Inflammatory macrophage (primary cell): ENCODE measurements at regions not wholly inside any gene's neighbourhood (a gene's known extent, or its start where the extent isn't known, plus 50 kb on each side); places are given as distances from the start of the nearest gene placed in this dataset.

Experiments used
- DNase-seq, 2 donors: peaks; one replicate each; pipeline ENCODE4 v3.0.0-alpha.2; 2020 to 2022

DNA sequence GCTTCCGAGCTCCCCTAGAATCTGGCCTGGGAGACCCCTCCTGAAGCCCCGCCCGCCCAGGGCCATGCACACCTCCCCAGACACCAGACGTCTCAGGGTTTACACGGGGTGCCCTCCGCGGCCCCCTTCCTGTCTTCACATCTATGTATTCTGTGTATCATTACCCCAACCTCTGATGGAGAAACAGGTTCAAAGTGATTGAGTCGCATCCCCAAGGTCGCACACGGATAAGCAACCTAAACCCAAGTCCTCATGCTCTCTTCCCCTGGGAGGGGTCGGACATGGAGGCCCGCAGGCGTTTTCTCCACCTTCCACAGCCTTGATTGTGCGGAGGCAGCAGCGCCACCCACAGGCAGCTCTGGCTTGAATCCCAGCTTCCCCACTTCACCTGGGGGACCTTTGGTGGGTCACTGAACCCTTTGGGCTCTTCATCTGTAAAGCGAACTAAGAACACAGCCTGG lies 237.3 kb downstream of the BCL11B start:
- DNase-seq: no peak

DNA sequence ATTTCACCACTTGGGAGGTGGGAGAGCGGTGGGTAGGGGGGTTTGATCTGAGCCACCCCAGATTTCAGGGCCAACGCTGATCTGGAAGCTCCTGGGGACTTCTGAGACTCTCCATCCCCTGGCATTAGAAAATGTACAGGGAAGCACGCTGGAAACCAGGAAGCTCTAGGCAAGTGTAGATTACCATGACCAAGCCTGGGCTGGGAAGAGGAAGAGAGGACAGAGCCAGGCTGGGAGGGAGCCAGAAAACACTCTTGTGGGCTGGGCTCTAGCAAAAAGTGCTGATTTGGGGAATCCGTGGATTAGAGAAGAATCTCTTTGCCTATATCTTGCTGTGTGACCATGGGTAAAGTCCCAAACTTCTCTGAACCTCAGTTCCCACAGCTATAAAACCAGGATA lies 236.7 kb downstream of the BCL11B start:
- peak; percentile 78 to 88 for DNase-seq

DNA sequence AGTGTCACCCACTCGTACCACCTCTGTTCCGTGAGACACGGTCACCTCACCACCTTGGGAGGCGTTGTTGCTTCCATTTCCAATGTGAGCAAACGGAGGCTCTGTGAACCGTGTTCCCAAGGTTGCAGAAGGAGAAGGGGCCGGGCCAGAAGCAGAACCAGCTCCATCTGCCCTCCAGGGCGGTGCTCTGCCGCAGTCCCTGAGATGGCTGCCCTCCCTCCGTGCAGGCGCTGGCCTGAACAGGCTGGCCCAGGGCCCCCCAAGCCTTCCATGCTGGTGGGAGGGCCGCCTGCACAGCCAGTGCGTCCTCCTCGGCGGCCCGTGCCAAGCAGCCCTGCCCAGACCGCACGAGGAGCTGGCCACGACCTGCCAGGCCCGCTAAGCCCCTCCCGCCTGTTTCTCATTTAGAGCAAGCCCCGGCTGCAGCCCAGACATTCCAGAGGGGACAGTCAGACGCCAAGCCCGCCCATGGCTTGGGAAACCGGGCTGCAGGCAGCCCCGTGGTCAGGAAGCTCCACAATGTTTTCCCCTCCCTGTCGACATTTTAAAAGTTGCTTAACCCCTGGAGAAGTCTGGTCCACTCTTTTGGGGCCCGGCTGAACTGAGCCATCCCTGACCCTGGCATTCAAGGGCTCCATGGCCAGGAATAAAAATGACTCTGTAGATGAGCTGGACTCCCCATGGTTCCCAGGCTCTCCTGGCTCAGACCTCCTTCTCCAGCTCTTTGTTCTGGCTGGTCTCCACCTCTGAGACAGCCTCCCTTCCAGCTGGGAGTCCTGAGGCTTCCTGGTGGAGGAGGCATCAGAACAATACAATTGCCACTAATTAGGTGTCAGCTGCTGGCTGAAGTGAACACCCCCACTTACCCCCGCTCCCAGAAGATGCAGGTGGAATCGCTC lies 236.0 kb downstream of the BCL11B start:
- DNase-seq: peak; percentile 8 to 26

DNA sequence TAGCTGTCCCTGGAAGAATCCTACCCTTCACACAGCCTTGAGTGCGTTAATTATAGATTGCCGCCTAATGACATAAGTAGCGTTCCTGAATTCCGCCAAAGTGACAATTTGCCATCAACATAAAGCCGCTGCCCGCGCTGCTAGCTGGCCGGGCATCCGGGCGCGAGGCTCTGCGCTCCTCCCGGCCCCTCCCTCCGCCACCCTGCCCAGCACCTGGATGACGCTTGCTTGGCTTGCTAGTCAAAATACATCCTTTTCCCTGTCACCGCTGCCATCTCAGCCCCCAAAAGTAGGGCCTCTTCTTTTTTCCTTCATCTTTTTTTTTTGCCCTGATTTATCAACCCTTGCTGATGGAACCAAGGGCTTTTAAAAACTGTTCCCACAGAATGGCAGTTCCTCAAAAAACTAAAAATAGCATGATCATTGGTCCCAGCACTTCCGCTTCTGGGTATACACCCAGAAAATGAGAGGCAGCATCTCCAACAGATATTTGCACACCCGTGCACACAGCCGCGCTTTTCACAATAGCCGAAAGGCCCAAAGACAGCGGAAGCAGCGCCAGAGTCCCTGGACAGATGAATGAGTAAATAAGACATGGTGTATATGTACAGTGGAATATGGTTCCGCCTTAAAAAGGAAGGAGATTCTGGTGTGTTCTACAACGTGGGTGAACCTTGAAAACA lies 235.2 kb downstream of the BCL11B start:
- peak; percentile 91 to 94 for DNase-seq

DNA sequence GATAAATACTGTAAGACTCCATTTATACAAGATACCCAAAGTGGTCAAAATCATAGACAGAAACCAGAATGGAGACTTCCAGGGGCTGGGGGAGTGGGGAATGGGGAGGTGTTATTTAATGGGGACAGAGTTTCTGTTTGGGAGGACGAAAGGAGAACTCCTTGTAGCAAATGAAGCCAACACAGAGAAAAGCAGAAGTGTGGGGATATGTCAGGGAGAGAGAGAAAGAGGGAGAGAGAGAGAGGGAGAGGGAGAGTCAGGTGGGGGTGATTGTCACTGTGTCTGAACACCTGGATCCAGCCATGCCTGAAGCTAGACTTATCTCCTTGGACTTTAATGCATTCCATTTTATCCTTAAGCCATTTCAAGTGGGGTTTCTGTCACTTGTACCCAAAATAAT lies 234.7 kb downstream of the BCL11B start:
- DNase-seq: peak in 1 of 2 donors; percentile 18

GRCh38 chr14:99037777-99038430 lies 234.1 kb downstream of the BCL11B start:
- DNase-seq: peak in 1 of 2 donors; percentile 35

DNA sequence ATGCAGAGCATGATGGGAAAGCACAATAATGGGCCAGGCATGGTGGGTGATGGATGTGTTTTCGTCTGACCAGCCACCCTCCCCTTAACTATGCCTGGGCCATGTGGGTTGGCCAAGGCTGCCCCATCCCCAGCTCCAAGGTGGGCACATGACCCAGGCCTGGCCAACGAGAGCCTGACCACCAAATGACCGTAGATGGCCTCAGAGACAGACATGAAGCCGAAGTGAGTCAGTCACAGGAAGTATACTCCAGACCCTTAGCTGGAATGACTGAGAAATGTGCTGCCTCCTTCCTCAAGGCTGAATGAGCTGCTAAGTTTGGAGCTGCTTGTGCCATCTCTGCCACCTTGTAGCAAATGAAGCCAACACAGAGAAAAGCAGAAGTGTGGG lies 233.6 kb downstream of the BCL11B start:
- DNase-seq: peak; percentile 13 to 59

DNA sequence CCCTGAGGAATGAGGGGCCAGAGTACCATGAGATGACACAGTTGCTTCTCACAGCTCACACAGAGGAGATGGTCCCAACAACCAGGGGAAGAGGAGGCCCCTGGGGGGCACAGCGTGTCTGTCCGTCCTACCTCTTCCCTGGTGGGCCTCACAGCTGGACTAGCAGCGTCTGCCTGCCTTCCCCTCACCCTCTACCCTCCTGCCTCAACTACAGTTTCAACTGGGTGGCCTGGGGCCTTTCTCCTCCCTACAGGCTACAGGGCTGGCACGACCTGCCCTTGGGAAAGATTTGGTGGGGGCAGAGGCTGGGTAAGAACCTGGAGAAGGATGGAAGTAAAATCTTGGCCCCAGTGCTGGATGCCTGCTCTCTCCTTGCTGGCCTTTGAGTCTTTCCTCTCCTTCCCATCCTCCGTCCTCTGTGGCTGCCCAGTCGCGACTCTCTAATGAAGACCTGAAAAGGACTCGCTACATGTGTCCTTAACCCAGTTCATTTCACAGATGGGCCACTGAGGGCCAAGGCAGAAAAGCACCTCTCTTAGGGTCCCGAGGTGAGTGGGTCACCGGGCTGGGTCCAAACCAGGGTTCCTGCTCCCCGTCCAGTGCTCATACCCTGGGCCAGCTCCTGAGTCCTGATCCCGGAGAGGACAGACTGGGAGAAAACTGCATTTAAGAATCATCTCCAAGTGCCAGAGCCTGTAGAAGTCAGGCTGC lies 232.5 kb downstream of the BCL11B start:
- no peak for DNase-seq

- no peak for DNase-seq
These were observed 231.9 kb downstream of the BCL11B start for GRCh38 chr14:99040052-99040451.

GRCh38 chr14:99040711-99041110 lies 231.3 kb downstream of the BCL11B start:
- no peak for DNase-seq

DNA sequence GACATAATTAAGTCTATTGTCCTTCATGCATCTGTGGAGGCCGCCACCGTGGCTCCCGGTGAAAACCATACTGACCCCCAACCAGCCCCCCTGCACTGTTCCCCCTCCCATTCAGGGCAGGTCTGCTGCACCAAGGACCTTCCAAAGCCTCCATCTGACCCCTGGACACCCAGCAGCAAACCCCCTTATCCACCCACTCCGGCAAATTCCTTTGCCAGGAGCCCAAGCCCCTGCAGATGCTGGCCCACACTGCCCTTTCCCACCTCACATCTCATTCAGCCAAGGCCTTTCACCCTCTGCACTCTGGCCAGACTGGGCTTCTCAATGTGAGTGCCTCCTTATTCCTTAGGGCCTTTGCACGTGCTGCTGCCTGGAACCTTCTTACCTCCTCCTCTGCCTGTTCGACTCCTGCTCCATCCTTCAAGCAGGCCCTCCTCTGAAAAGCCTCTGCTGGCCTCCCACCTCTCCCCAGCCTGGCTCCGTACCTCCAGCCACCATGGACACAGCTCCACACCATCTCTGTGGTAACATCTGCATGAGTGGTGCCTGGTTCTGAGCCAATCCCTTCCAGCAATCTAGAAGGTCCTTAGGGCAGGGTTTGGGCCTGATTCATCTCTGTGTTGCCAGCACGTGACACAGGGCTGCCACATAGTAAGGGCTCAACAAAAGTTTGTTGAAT lies 230.7 kb downstream of the BCL11B start:
- DNase-seq: no peak

- no peak for DNase-seq
These were observed 230.2 kb downstream of the BCL11B start for GRCh38 chr14:99041820-99042174.

DNA sequence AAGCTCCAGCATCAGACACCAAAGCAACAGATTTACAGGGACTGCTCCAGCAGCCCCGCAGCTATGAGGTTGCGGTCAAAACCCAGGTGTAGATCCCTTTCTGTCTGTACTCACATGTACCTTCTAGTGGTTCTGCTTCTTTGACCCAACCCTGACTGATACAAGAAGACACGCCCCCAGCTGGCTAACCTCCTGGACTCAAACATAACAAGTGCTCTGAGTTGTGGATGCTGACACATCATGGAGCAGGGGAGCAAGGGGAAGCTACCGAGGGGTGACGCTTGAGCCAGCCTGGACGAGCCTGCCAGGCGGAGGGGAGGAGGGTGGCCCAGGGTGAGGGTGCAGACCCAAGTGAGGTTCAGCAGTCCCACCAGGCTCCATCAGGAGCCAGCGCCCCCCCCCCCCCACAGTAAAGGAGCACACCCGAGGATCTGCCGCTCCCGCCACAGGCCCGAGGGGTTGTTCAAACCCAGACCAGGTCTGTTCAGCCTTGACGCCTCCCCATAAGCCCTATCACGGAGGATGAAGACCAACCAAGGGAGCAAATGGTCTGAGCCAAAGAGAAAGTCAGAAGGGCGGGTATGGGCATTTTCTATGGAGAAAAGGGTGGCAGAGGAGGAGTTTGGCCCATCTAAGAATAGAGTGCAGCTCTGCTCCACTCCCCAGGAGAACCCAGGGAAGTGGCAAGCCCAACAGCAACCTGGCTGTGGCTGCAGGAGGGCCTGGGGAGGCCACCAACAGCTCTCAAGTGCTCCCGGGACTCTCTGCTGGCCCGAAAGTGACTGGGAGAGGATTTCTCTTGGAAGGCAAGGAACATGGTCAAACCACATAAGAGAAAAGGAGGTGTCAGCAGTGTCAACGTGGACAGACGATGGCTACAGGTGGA lies 229.4 kb downstream of the BCL11B start:
- DNase-seq: no peak

- DNase-seq: no peak
These were observed 228.8 kb downstream of the BCL11B start for GRCh38 chr14:99043267-99043615.

GRCh38 chr14:99043756-99044155 lies 228.2 kb downstream of the BCL11B start:
- DNase-seq: no peak

DNA sequence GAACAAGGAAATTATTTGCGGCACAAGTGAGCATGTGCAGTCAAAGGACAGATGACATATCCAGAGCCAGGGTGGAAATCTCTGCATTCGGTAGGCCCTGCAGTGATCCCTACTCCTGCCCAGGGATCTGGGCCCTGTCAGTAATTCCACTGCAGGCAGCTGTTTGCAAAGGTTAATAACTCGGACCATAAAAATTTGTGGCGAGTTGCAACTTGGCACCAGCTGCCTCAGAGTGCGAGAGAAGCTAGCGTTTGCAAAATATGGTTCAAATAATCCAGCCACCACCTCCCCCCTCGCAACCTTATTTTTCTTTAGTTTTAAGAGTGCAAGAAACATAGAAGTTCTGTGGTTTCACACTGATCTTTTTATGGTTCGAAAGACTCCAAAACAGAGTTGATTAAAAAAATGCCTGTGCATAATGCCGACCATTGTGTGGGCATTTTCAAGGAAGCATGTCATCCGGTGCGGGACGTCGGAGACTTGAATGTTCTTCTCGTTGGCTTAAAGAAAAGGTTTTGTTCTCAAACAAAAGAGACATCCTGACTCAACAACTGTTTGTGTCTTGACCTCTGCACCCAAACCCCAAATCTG lies 224.5 kb downstream of the BCL11B start:
- no peak for DNase-seq

- no peak for DNase-seq
These were observed 221.7 kb downstream of the BCL11B start for GRCh38 chr14:99050309-99050708.

GRCh38 chr14:99052467-99052866 lies 219.5 kb downstream of the BCL11B start:
- DNase-seq: no peak

GRCh38 chr14:99055019-99055418 lies 217.0 kb downstream of the BCL11B start:
- no peak for DNase-seq

GRCh38 chr14:99055816-99056215 lies 216.2 kb downstream of the BCL11B start:
- no peak for DNase-seq

GRCh38 chr14:99057576-99058083 lies 214.4 kb downstream of the BCL11B start:
- no peak for DNase-seq
